Liver (tissue), 2 donors: ENCODE measurements at regions not wholly inside any gene's neighbourhood (a gene's known extent, or its start where the extent isn't known, plus 50 kb on each side); places are given as distances from the start of the nearest gene placed in this dataset.

Experiments
- CTCF ChIP-seq: fragments of 150-350 bp; IDR thresholded peaks from 2 replicates; pipeline ENCODE4 v1.5.1; 2017; ENCODE audit warnings: improper control_type of control experiment, low read depth, low read length; ENCODE audit not compliant: missing input control
- TF ChIP-seq, protein P1 (sequence below): IDR thresholded peaks from 2 replicates; pipeline ENCODE4 v1.6.1; 2016; ENCODE audit warnings: antibody characterized with exemption
- TF ChIP-seq, protein P2 (sequence below): IDR thresholded peaks from 2 replicates; pipeline ENCODE4 v1.6.1; 2016; ENCODE audit warnings: antibody characterized with exemption
- donor health status: healthy.

GRCh38 chr5:121378046-121378445, 473.6 kb upstream of the FTMT start:
- TF ChIP-seq, protein P1, sequence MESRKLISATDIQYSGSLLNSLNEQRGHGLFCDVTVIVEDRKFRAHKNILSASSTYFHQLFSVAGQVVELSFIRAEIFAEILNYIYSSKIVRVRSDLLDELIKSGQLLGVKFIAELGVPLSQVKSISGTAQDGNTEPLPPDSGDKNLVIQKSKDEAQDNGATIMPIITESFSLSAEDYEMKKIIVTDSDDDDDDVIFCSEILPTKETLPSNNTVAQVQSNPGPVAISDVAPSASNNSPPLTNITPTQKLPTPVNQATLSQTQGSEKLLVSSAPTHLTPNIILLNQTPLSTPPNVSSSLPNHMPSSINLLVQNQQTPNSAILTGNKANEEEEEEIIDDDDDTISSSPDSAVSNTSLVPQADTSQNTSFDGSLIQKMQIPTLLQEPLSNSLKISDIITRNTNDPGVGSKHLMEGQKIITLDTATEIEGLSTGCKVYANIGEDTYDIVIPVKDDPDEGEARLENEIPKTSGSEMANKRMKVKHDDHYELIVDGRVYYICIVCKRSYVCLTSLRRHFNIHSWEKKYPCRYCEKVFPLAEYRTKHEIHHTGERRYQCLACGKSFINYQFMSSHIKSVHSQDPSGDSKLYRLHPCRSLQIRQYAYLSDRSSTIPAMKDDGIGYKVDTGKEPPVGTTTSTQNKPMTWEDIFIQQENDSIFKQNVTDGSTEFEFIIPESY, result no peak
- TF ChIP-seq, protein P2, sequence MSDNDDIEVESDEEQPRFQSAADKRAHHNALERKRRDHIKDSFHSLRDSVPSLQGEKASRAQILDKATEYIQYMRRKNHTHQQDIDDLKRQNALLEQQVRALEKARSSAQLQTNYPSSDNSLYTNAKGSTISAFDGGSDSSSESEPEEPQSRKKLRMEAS, result no peak
- no peak for TF ChIP-seq CTCF
